ENCODE measurements at regions not wholly inside any gene's neighbourhood (a gene's known extent, or its start where the extent isn't known, plus 50 kb on each side); places are given as distances from the start of the nearest gene placed in this dataset.

- TF ChIP-seq ZNF384 (IDR thresholded peaks at IDR 0.05; ENCODE audit: borderline replicate concordance, low read depth, low read length) (no peak), USF2 (IDR thresholded peaks at IDR 0.05; ENCODE audit: borderline replicate concordance, low read depth, low read length) (no peak), TCF3 (IDR thresholded peaks at IDR 0.05; ENCODE audit: borderline replicate concordance, insufficient read depth, low read depth, low read length) (no peak), FOXM1 (IDR thresholded peaks at IDR 0.05; ENCODE audit: low read depth, low read length) (no peak)
Observed at GRCh38 chr9:89915187-89915586, 310.4 kb downstream of the GADD45G start (continued).

GRCh38 chr9:89916001-89916597, 311.3 kb downstream of the GADD45G start:
- H3K4me3 ChIP-seq: no peak overlapping the region
- in situ Hi-C loops (cut with MboI): loop anchor here (10.0 kb wide), 1 partner anchor 311 kb away; the partner anchor contains the start of gene GADD45G
- CTCF ChIA-PET: interaction anchor here (0.7 to 4.2 kb wide), 5 partner anchors 9 to 318 kb away, joined by 3 to 13 read pairs (median 3); no protein-coding TSS in a partner anchor
- no peaks in the 10 kb centered on the region for H4K20me1 ChIP-seq (ENCODE audit: control insufficient read depth, insufficient read depth)
- RAD21 ChIA-PET (ENCODE audit: unreplicated experiment): interaction anchor here (0.6 to 3.0 kb wide), 4 partner anchors 76 to 318 kb away, joined by 3 to 15 read pairs (median 3); no protein-coding TSS in a partner anchor
- H3K27ac ChIP-seq (ENCODE audit: control insufficient read depth, insufficient read depth): no peak overlapping the region
- SMC1A ChIA-PET (ENCODE audit: uncharacterized antibody, unreplicated experiment): interaction anchor here (1.0 to 1.7 kb wide), 5 partner anchors 9 to 318 kb away, joined by 3 to 5 read pairs (median 3); no protein-coding TSS in a partner anchor
- H3K9ac ChIP-seq (ENCODE audit: control insufficient read depth, insufficient read depth, low read length): no peak overlapping the region
- no peaks in the 10 kb centered on the region for H3K4me1 ChIP-seq (ENCODE audit: control insufficient read depth, insufficient read depth, low read length)
- intact Hi-C loops (cut with micrococcal nuclease; ENCODE audit: unreplicated experiment): loop anchor here (5.0 kb wide), 1 partner anchor 186 kb away; no protein-coding TSS in a partner anchor
- no peak for FAIRE-seq
- no peak overlapping the region for H3K4me2 ChIP-seq (ENCODE audit: control insufficient read depth, insufficient read depth)
- no TSS peak for BruUV-seq (replicated peaks)
- DNase-seq (ENCODE audit: low read depth, low spot score): no peak
- no peak for TF ChIP-seq TCF3 (IDR thresholded peaks at IDR 0.05; ENCODE audit: borderline replicate concordance, insufficient read depth, low read depth, low read length)
- no peak for TF ChIP-seq RCOR1 (conservative IDR thresholded peaks at IDR 0.05; ENCODE audit: low read depth, low read length)
- no peak for TF ChIP-seq SUPT20H (IDR thresholded peaks at IDR 0.05; ENCODE audit: borderline replicate concordance, control insufficient read depth, low read depth, low read length)
- TF ChIP-seq CBX3 (IDR thresholded peaks at IDR 0.05; ENCODE audit: borderline replicate concordance, low read depth): no peak
- no peak for TF ChIP-seq SKIL (IDR thresholded peaks at IDR 0.05; ENCODE audit: low read depth, poor library complexity, severe bottlenecking)
- no peak for TF ChIP-seq IKZF2 (IDR thresholded peaks at IDR 0.05)
- TF ChIP-seq YY1 (IDR thresholded peaks at IDR 0.05; ENCODE audit: low read depth, low read length): no peak
- TF ChIP-seq KDM1A (IDR thresholded peaks at IDR 0.05; ENCODE audit: borderline replicate concordance): no peak
- no peak for TF ChIP-seq ZBTB4 (CRISPR knock-in tag; IDR thresholded peaks at IDR 0.05)
- no peak for ATAC-seq
- H3K9me3 ChIP-seq (replicated peaks; ENCODE audit: control insufficient read depth, insufficient read depth, low read length): no peaks in the 10 kb centered on the region
- H2AFZ ChIP-seq (ENCODE audit: control insufficient read depth, low read depth, low read length): no peak overlapping the region
- H3K79me2 ChIP-seq (ENCODE audit: control insufficient read depth, insufficient read depth, low read length): no peaks in the 10 kb centered on the region
- WGBS (ENCODE audit: insufficient coverage, insufficient replicate concordance, low lambda C conversion rate, missing lambda C conversion rate): 47% methylated on average over 6 of the region's 6 CpGs
- POLR2A ChIA-PET: no interaction called here
- H3K27me3 ChIP-seq (replicated peaks in 1 of 2; ENCODE audit: control insufficient read depth in 2 of 2, insufficient read depth in 2 of 2, low read length in 1 of 2): no peaks in the 10 kb centered on the region; a peak in 2 of 4 replicates
- no peaks in the 10 kb centered on the region for H3K36me3 ChIP-seq (ENCODE audit: control insufficient read depth in 2 of 2, insufficient read depth in 2 of 2, low read length in 1 of 2)
